HL-60 (cell line): ENCODE measurements at regions not wholly inside any gene's neighbourhood (a gene's known extent, or its start where the extent isn't known, plus 50 kb on each side); places are given as distances from the start of the nearest gene placed in this dataset.

ENCODE experiments used
- DNase-seq, 2 experiments: peaks; one replicate each; pipeline ENCODE4 v3.0.0-alpha.2; 2010 to 2020; ENCODE audit warnings: low read depth in 1 of 2, low spot score in 1 of 2
- H3K27ac ChIP-seq: fragments of 250-450 bp; sonication (Bioruptor Pico); replicated peaks from 2 replicates; pipeline ENCODE4 v1.5.1; 2020; ENCODE audit warnings: mild to moderate bottlenecking, moderate library complexity
- H3K27me3 ChIP-seq: fragments of 250-450 bp; sonication (Bioruptor Pico); 2 replicates; pipeline ENCODE4 v1.5.1; 2021; ENCODE audit warnings: mild to moderate bottlenecking, moderate library complexity; ENCODE audit not compliant: insufficient read depth, poor library complexity, severe bottlenecking
- H3K4me3 ChIP-seq: replicated peaks from 2 replicates; pipeline ENCODE4 v1.5.1; 2011; ENCODE audit warnings: mild to moderate bottlenecking, control low read depth, low read length; ENCODE audit not compliant: insufficient read depth
- GABPA ChIP-seq: IDR thresholded peaks from 2 replicates; pipeline ENCODE4 v1.6.1; 2012; ENCODE audit warnings: low read depth
- POLR2AphosphoS5 ChIP-seq: IDR thresholded peaks from 2 replicates; pipeline ENCODE4 v1.6.1; 2012; ENCODE audit warnings: low read depth
- REST ChIP-seq: IDR thresholded peaks from 2 replicates; pipeline ENCODE4 v1.6.1; 2012; ENCODE audit warnings: low read depth; ENCODE audit not compliant: insufficient replicate concordance
- SPI1 ChIP-seq: IDR thresholded peaks from 2 replicates; pipeline ENCODE4 v1.6.1; 2012; ENCODE audit warnings: low read depth, mild to moderate bottlenecking, borderline replicate concordance
- TF ChIP-seq, protein P1 (sequence below): IDR thresholded peaks from one replicate; pipeline ENCODE4 v1.5.1; 2011; ENCODE audit warnings: low read length, control low read depth, inconsistent platforms; ENCODE audit not compliant: insufficient read depth

DNA sequence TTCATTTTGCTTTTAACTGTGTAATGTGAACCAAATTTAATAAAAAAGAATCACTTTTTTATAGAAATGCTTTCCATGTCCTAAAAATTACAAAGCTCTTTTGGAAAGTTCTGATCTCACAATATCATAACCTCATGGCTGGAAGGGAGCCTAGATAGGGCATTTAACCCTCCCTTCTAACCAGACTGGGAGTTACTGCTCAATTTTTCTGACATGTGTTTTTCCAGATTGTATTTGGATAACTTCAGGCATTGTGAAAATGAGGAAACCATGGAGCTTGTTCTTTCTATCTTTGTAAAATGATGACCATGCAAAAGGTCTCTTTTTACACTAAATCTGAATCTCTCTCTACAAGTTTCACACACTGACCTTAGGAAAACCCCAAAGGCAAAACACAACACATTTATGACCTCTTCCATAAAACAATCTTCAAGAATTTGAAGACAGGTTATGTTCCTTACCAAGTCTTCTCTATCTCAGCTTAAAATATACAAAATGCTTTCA lies 508.8 kb downstream of the DIPK2A start:
- Histone ChIP-seq H3K27ac (no peak overlapping the region), H3K4me3 (no peak overlapping the region), H3K27me3 (no peaks in the 10 kb centered on the region)
- TF ChIP-seq GABPA (no peak), REST (no peak), SPI1 (no peak), POLR2AphosphoS5 (no peak)
- TF ChIP-seq, protein P1, sequence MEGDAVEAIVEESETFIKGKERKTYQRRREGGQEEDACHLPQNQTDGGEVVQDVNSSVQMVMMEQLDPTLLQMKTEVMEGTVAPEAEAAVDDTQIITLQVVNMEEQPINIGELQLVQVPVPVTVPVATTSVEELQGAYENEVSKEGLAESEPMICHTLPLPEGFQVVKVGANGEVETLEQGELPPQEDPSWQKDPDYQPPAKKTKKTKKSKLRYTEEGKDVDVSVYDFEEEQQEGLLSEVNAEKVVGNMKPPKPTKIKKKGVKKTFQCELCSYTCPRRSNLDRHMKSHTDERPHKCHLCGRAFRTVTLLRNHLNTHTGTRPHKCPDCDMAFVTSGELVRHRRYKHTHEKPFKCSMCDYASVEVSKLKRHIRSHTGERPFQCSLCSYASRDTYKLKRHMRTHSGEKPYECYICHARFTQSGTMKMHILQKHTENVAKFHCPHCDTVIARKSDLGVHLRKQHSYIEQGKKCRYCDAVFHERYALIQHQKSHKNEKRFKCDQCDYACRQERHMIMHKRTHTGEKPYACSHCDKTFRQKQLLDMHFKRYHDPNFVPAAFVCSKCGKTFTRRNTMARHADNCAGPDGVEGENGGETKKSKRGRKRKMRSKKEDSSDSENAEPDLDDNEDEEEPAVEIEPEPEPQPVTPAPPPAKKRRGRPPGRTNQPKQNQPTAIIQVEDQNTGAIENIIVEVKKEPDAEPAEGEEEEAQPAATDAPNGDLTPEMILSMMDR = no peak
- no peak for DNase-seq

DNA sequence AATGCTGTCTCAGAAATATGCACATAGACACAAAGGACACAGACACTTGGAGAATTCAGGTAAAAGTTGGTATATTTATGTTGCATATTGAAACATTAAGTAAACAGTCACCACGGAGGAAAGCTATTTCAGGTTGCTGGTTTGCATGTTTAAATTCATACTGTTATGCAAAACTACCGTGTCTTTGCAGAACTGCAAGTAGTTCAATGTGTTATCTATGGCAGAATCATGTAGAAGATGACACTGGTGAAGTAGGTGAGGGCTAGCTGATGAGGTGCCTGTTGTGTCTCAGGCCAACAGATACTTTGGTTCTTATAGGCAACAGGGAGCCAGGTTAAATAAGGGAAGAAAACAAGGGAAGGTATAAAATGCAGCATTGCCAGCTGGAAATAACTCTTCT lies 511.3 kb downstream of the DIPK2A start:
- H3K27ac ChIP-seq = no peak overlapping the region
- no peaks in the 10 kb centered on the region for H3K27me3 ChIP-seq
- TF ChIP-seq POLR2AphosphoS5 = no peak
- no peak for TF ChIP-seq GABPA
- no peak for TF ChIP-seq REST
- no peak for DNase-seq
- no peak overlapping the region for H3K4me3 ChIP-seq

DNA sequence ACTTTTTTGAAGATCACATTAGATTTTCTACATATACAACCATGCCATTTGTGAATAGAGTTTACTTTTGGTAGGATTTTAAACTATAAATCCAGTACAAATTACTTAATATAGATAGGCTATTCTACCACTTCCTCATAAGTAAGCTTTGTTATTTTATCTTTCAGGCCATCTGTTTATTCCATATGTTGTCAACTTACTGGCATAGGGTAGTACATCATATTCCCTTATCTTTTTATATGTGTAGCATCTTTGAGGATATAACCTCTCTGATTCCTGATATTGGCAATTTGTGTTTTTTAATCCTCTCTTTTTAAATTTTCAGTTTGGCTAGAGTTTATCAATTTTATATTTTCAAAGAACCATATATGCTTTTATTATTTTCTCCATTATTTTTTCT lies 515.4 kb downstream of the DIPK2A start:
- H3K4me3 ChIP-seq = no peak overlapping the region
- H3K27ac ChIP-seq = no peak overlapping the region
- TF ChIP-seq SPI1 (peak; percentile 23; the same call in 1 of the 2 replicates), GABPA (no peak), REST (no peak), POLR2AphosphoS5 (no peak)
- TF ChIP-seq, protein P1 = no peak
- DNase-seq = no peak
- H3K27me3 ChIP-seq = no peaks in the 10 kb centered on the region

DNA sequence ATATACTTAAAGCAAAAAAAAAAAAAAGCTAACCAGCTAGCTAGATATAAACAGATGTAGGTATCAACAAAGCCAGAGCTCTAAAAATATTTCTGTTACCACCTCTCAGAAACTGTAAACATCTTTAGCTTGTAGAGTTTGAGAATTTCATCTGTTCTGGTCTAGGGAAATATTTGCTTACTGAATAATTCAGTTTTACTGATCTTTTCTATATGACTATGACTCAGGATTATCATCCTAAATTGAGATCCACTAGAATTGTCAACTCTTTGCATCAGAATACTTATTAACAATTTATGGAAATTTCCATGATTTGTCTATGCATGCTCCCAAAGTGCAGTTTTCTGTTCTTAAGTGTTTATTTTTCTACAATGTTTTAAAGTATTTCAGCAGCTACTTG lies 517.3 kb downstream of the DIPK2A start:
- Histone ChIP-seq H3K27me3 (no peaks in the 10 kb centered on the region), H3K4me3 (no peak overlapping the region), H3K27ac (no peak overlapping the region)
- TF ChIP-seq GABPA = no peak
- TF ChIP-seq POLR2AphosphoS5 = no peak
- TF ChIP-seq, protein P1 = no peak
- no peak for TF ChIP-seq SPI1
- no peak for TF ChIP-seq REST
- DNase-seq = no peak
